Activated CD4-positive, alpha-beta T cell treated with anti-CD3 and anti-CD28 coated beads for 36 hours (primary cell): ENCODE measurements at regions not wholly inside any gene's neighbourhood (a gene's known extent, or its start where the extent isn't known, plus 50 kb on each side); places are given as distances from the start of the nearest gene placed in this dataset.

ENCODE experiments used
- ATAC-seq: fragments of 200-7000 bp; cut with Tn5 transposase; one replicate; pipeline ENCODE4 v1.10.0; 2021; ENCODE audit warnings: mild to moderate bottlenecking, moderate library complexity
- CTCF ChIA-PET: fragments of 350-600 bp; sonication (Branson Sonifier 250); formaldehyde crosslinking; loops from one replicate; lab custom pipeline; 2021; ENCODE audit warnings: antibody characterized with exemption; lab: Charles Lee
- POLR2A ChIA-PET: fragments of 350-600 bp; sonication (Branson Sonifier 250); formaldehyde crosslinking; loops from one replicate; lab custom pipeline; 2021; ENCODE audit warnings: antibody characterized with exemption, inconsistent platforms; lab: Charles Lee
- DNase-seq: peaks from one replicate; pipeline ENCODE4 v3.0.0-alpha.2; 2020
- H3K27ac Mint-ChIP-seq: one replicate; pipeline ENCODE4 v1.8.0; 2021; ENCODE audit warnings: mixed read lengths
- H3K27me3 Mint-ChIP-seq: one replicate; pipeline ENCODE4 v1.8.0; 2021; ENCODE audit warnings: mixed read lengths
- H3K36me3 Mint-ChIP-seq: one replicate; pipeline ENCODE4 v1.8.0; 2021; ENCODE audit warnings: low read depth, mixed read lengths
- H3K4me1 Mint-ChIP-seq: one replicate; pipeline ENCODE4 v1.8.0; 2021; ENCODE audit warnings: mixed read lengths
- H3K4me3 Mint-ChIP-seq: one replicate; pipeline ENCODE4 v1.8.0; 2021; ENCODE audit warnings: mild to moderate bottlenecking, moderate library complexity, mixed read lengths
- H3K9me3 Mint-ChIP-seq: one replicate; pipeline ENCODE4 v1.8.0; 2021; ENCODE audit warnings: low read depth, mixed read lengths
- intact Hi-C, 2 experiments: fragments of 100-400 bp; cut with DNase I in 1 of 2; cut with micrococcal nuclease in 1 of 2; formaldehyde crosslinking; loops; one replicate each; pipeline versions ENCODE4 v1.14.2 to v1.15.1; 2022 to 2024; cut with DNase I, micrococcal nuclease

- intact Hi-C loops: no loop called here
- POLR2A ChIA-PET: no interaction called here
- H3K9me3 Mint-ChIP-seq: no peaks in the 10 kb centered on the region
- DNase-seq (no peak), ATAC-seq (no peak)
- CTCF ChIA-PET: interaction anchor here (0.5 kb wide), 1 partner anchor 866 kb away, joined by 3 read pairs; no protein-coding TSS in a partner anchor
- no peak overlapping the region for H3K27ac Mint-ChIP-seq
- H3K36me3 Mint-ChIP-seq: no peaks in the 10 kb centered on the region
- H3K27me3 Mint-ChIP-seq: peaks cover 18% of the 10 kb centered on the region
- no peak overlapping the region for H3K4me3 Mint-ChIP-seq
- H3K4me1 Mint-ChIP-seq: no peaks in the 10 kb centered on the region
Observed at GRCh38 chr1:36590264-36590663, 107.6 kb upstream of the CSF3R start.

- Mint-ChIP-seq H3K27ac (no peak overlapping the region), H3K27me3 (peaks cover 16% of the 10 kb centered on the region), H3K4me1 (no peaks in the 10 kb centered on the region), H3K36me3 (no peaks in the 10 kb centered on the region), H3K4me3 (no peak overlapping the region), H3K9me3 (no peaks in the 10 kb centered on the region)
- intact Hi-C loops: no loop called here
- ChIA-PET CTCF (interaction anchor here (0.9 kb wide), 2 partner anchors 13 to 73 kb away, joined by 3 to 4 read pairs; no protein-coding TSS in a partner anchor), POLR2A (no interaction called here)
- DNase-seq (no peak), ATAC-seq (no peak)
Observed at GRCh38 chr1:36588972-36589371, 106.3 kb upstream of the CSF3R start.

GRCh38 chr1:36585569-36586548 is 103.1 kb upstream of the CSF3R start:
- Mint-ChIP-seq H3K4me3 (no peak overlapping the region), H3K4me1 (no peaks in the 10 kb centered on the region), H3K27me3 (peaks cover 19% of the 10 kb centered on the region), H3K27ac (no peak overlapping the region), H3K9me3 (no peaks in the 10 kb centered on the region), H3K36me3 (no peaks in the 10 kb centered on the region)
- ATAC-seq (no peak), DNase-seq (no peak)
- ChIA-PET CTCF (interaction anchor here (0.6 to 1.2 kb wide), 2 partner anchors 10 to 70 kb away, joined by 3 to 6 read pairs; no protein-coding TSS in a partner anchor), POLR2A (no interaction called here)
- intact Hi-C loops: no loop called here

DNA sequence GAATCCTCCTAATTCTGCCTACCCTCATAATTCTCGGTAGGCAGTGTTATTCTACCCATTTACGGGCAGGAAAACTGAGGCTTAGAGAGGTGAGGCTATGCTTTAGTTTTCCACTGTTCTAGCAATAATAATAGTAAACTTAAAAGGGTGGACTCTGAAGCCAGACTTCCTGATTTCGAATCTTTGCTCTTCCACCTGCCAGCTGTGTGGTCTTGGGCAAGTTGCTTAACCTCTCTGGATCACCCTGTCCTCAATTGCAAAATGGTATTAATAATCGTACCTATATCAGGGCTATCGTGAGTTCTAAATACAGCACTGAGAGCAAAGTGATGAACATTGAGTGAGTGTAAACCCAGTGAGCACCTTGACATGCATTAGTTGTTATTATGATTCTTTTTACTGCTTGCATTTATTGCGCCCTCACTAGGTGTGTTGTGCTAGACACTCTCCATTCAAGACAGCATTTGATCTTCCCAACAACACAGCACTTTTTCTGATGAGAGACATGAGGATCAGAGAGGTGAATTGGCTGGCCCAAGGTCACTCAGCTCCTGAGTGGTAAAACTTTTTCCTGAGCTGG is 102.3 kb upstream of the CSF3R start:
- Mint-ChIP-seq H3K36me3 (no peaks in the 10 kb centered on the region), H3K9me3 (no peaks in the 10 kb centered on the region), H3K4me3 (no peak overlapping the region), H3K27ac (no peak overlapping the region), H3K4me1 (no peaks in the 10 kb centered on the region), H3K27me3 (peaks cover 19% of the 10 kb centered on the region)
- ChIA-PET POLR2A (no interaction called here), CTCF (interaction anchor here (1.2 kb wide), 1 partner anchor 9 kb away, joined by 6 read pairs; no protein-coding TSS in a partner anchor)
- DNase-seq (no peak), ATAC-seq (no peak)
- intact Hi-C loops: no loop called here

GRCh38 chr1:36583980-36584782 is 101.5 kb upstream of the CSF3R start:
- intact Hi-C loops: no loop called here

GRCh38 chr1:36583080-36583479 is 100.4 kb upstream of the CSF3R start:
- ChIA-PET POLR2A (interaction anchor here (0.6 kb wide), 1 partner anchor 74 kb away, joined by 4 read pairs; no protein-coding TSS in a partner anchor), CTCF (interaction anchor here (1.3 to 1.4 kb wide), 2 partner anchors 10 to 50 kb away, joined by 3 read pairs; no protein-coding TSS in a partner anchor)
- no peaks in the 10 kb centered on the region for H3K4me1 Mint-ChIP-seq
- DNase-seq (no peak), ATAC-seq (no peak)
- H3K27me3 Mint-ChIP-seq: peaks cover 19% of the 10 kb centered on the region
- H3K4me3 Mint-ChIP-seq: no peak overlapping the region
- no peaks in the 10 kb centered on the region for H3K9me3 Mint-ChIP-seq
- H3K36me3 Mint-ChIP-seq: no peaks in the 10 kb centered on the region
- intact Hi-C loops: no loop called here
- no peak overlapping the region for H3K27ac Mint-ChIP-seq

More at GRCh38 chr1:36583980-36584782, 101.5 kb upstream of the CSF3R start:
- Mint-ChIP-seq H3K9me3 (no peaks in the 10 kb centered on the region), H3K27me3 (peaks cover 19% of the 10 kb centered on the region), H3K36me3 (no peaks in the 10 kb centered on the region), H3K4me1 (no peaks in the 10 kb centered on the region), H3K27ac (no peak overlapping the region), H3K4me3 (no peak overlapping the region)
- CTCF ChIA-PET: interaction anchor here (1.3 to 1.4 kb wide), 2 partner anchors 8 to 51 kb away, joined by 3 read pairs; no protein-coding TSS in a partner anchor
- DNase-seq: no peak
- POLR2A ChIA-PET: no interaction called here
- ATAC-seq: no peak

DNA sequence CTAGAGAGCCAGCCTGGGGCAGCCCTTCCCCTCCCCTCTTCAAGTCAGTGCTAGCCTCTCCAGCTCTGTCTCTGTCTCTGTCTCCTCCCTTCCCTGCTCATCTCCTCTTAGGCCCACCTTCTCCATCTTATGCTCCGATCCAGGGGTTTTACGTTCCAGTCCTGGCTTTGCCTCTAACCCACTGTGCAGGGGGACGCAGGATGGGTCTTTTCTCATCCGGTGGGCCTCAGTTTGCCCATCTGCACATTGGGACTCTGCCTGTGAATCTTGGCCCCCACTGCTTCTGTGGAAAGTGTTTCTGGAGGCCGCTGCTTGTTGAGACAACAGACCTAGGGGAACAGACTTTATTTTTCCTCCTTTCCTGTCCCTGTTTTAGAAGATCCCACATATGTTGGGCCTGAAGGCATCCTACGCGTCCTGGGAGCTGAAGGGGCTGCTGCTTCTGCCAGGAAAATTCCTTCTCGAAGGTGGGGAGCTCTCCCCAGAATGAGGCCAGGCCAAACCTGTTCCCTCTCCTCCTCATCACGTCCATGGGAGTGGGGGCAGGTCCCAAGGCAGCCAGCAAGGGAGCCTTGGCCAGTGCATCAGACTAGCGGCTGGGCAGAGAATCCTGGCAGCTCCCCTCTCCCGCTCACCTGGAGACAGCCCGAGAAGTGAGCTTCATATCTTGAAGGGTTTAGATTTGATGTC is 99.5 kb upstream of the CSF3R start:
- Mint-ChIP-seq H3K27ac (no peak overlapping the region), H3K4me3 (no peak overlapping the region), H3K27me3 (peaks cover 14% of the 10 kb centered on the region), H3K9me3 (no peaks in the 10 kb centered on the region), H3K36me3 (no peaks in the 10 kb centered on the region), H3K4me1 (no peaks in the 10 kb centered on the region)
- no peak for ATAC-seq
- no peak for DNase-seq
- intact Hi-C loops: no loop called here
- ChIA-PET POLR2A (interaction anchor here (0.6 to 0.7 kb wide), 2 partner anchors 75 to 1149 kb away, joined by 3 to 4 read pairs; no protein-coding TSS in a partner anchor), CTCF (interaction anchor here (0.7 kb wide), 1 partner anchor 1987 kb away, joined by 3 read pairs; no protein-coding TSS in a partner anchor)

DNA sequence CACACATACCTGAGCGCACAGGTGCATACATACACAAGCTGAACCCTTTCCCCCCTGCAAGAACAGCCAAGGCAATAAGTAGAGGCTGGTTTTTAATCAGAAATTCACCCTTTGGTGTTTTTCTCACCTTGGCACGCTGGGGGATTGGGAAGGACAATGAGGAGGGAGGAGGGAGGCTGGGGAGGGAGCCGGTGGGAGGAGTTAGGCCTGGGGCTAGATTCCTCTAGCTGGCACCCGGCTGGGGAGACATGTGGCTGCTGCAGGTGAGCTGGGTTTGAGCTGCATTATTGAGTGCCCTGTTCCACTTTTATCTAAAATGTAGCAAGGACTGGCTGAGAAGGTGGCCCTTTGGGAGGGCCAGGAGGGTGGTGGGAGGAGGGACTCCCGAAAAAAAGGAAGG is 97.8 kb upstream of the CSF3R start:
- H3K36me3 Mint-ChIP-seq: no peaks in the 10 kb centered on the region
- H3K4me3 Mint-ChIP-seq: no peak overlapping the region
- H3K27ac Mint-ChIP-seq: no peak overlapping the region
- ChIA-PET CTCF (interaction anchor here (1.0 kb wide), 1 partner anchor 28 kb away, joined by 3 read pairs; no protein-coding TSS in a partner anchor), POLR2A (no interaction called here)
- no peak for ATAC-seq
- intact Hi-C loops: no loop called here
- H3K27me3 Mint-ChIP-seq: peaks cover 8% of the 10 kb centered on the region
- H3K4me1 Mint-ChIP-seq: no peaks in the 10 kb centered on the region
- no peak for DNase-seq
- no peaks in the 10 kb centered on the region for H3K9me3 Mint-ChIP-seq

GRCh38 chr1:36579039-36579438 is 96.3 kb upstream of the CSF3R start:
- no peak for DNase-seq
- peaks cover 9% of the 10 kb centered on the region for H3K27me3 Mint-ChIP-seq
- CTCF ChIA-PET: interaction anchor here (0.7 kb wide), 2 partner anchors 12 to 56 kb away, joined by 3 to 4 read pairs; no protein-coding TSS in a partner anchor
- intact Hi-C loops: loop anchor here (10.0 kb wide), 2 partner anchors 746 to 856 kb away; no protein-coding TSS in a partner anchor
- H3K4me1 Mint-ChIP-seq: no peaks in the 10 kb centered on the region
- no peaks in the 10 kb centered on the region for H3K9me3 Mint-ChIP-seq
- H3K36me3 Mint-ChIP-seq: no peaks in the 10 kb centered on the region
- H3K27ac Mint-ChIP-seq: no peak overlapping the region
- no peak for ATAC-seq
- H3K4me3 Mint-ChIP-seq: no peak overlapping the region
- POLR2A ChIA-PET: no interaction called here

DNA sequence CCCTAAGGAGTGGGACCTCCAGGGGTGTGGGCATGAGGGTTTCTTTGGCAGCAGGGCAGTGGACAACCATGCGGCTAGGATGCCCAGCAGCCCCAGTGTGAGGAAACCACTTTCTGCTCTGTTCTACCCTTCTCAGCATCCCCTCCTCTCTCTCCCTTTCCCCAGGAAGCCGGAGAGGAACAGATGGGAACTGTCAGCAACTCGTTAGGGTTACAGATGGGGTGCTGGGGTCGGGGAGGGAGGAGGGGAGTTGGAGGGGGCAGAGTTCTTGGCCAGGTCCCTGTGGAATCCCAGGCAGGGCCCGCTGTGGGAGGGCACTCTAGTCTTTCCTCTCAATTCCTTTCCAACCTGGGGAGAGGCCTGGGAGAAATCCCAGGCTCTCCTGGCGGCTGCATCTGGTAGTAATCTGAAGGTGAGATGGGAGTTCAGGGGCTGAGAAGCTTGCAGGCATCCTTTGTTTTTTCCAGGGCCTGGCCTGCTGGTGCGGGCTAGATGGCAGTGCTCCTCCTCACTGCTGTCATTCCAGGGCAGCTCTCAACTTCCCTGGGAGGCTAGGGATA is 93.9 kb upstream of the CSF3R start:
- H3K4me1 Mint-ChIP-seq: no peaks in the 10 kb centered on the region
- ChIA-PET CTCF (interaction anchor here (0.5 to 3.6 kb wide), 16 partner anchors 9 to 858 kb away, joined by 3 to 17 read pairs (median 3); no protein-coding TSS in a partner anchor), POLR2A (no interaction called here)
- H3K4me3 Mint-ChIP-seq: no peak overlapping the region
- no peaks in the 10 kb centered on the region for H3K9me3 Mint-ChIP-seq
- H3K27me3 Mint-ChIP-seq: peaks cover 17% of the 10 kb centered on the region
- intact Hi-C loops: loop anchor here (10.0 kb wide), 2 partner anchors 748 to 858 kb away; no protein-coding TSS in a partner anchor
- ATAC-seq (no peak), DNase-seq (no peak)
- no peaks in the 10 kb centered on the region for H3K36me3 Mint-ChIP-seq
- no peak overlapping the region for H3K27ac Mint-ChIP-seq
